Tibial nerve (tissue), 4 donors: ENCODE measurements at regions not wholly inside any gene's neighbourhood (a gene's known extent, or its start where the extent isn't known, plus 50 kb on each side); places are given as distances from the start of the nearest gene placed in this dataset.
"Not testable (repeated sequence)": the region's sequence is repeated elsewhere in the genome, so short reads cannot be mapped to it uniquely, and the experiment has no call there.

Experiments
- DNase-seq, 2 donors: peaks; one replicate each; pipeline ENCODE4 v3.0.0-alpha.2; 2019; ENCODE audit warnings: low spot score in 2 of 2
- H3K27ac ChIP-seq, 4 donors: fragments of 200-600 bp; sonication (generic) in 3 of 4; one replicate each; pipeline ENCODE4 v1.5.1; 2017 to 2019; ENCODE audit warnings: mild to moderate bottlenecking in 1 of 4
- H3K27me3 ChIP-seq, 2 donors: fragments of 200-600 bp; sonication (generic) in 1 of 2; one replicate each; pipeline versions ENCODE4 v1.5.1 to v1.6.0; 2017 to 2019
- H3K36me3 ChIP-seq, 3 donors: fragments of 200-600 bp; sonication (generic); one replicate each; pipeline ENCODE4 v1.5.1; 2018 to 2019
- H3K4me1 ChIP-seq, 4 donors: fragments of 200-600 bp; sonication (generic) in 3 of 4; one replicate each; pipeline ENCODE4 v1.5.1; 2017 to 2019
- H3K4me3 ChIP-seq, 4 donors: fragments of 200-600 bp; sonication (generic) in 3 of 4; one replicate each; pipeline ENCODE4 v1.5.1; 2017 to 2019; ENCODE audit warnings: mild to moderate bottlenecking in 1 of 4, moderate library complexity in 1 of 4
- H3K9me3 ChIP-seq, 4 donors: fragments of 200-600 bp; sonication (generic) in 3 of 4; one replicate each; pipeline ENCODE4 v1.5.1; 2017 to 2019
- CTCF ChIP-seq, 5 experiments: fragments of 200-600 bp in 3 of 5; fragments of 450-650 bp in 2 of 5; sonication (generic) in 3 of 5; IDR thresholded peaks; one replicate each; pipeline ENCODE4 v1.5.1; 2016 to 2019; ENCODE audit warnings: antibody characterized with exemption in 5 of 5, mild to moderate bottlenecking in 3 of 5, moderate library complexity in 2 of 5
- EP300 ChIP-seq, 2 donors: sonication (generic); formaldehyde crosslinking; IDR thresholded peaks; one replicate each; pipeline ENCODE4 v1.6.1; 2017; ENCODE audit warnings: antibody characterized with exemption in 2 of 2, mild to moderate bottlenecking in 1 of 2
- POLR2A ChIP-seq, 2 donors: fragments of 450-650 bp; IDR thresholded peaks; one replicate each; pipeline ENCODE4 v1.6.1; 2017; ENCODE audit warnings: antibody characterized with exemption in 2 of 2, mild to moderate bottlenecking in 2 of 2, moderate library complexity in 2 of 2
- WGBS, 2 donors: methylation state at CpG; one replicate each; pipeline ENCODE4 v1.1.5; 2018; 5-methylcytosine and 5-hydroxymethylcytosine counted together

- DNase-seq, result no peak
- TF ChIP-seq EP300 (IDR thresholded peaks at IDR 0.05) (no peak), CTCF (IDR thresholded peaks at IDR 0.05) (no peak), POLR2A (IDR thresholded peaks at IDR 0.05) (no peak)
- Histone ChIP-seq H3K4me3 (no peak overlapping the region), H3K27me3 (no peaks in the 10 kb centered on the region), H3K9me3 (peaks cover 0 to 14% (median 0%) of the 10 kb centered on the region in 4 donors), H3K36me3 (no peaks in the 10 kb centered on the region), H3K27ac (no peak overlapping the region), H3K4me1 (no peaks in the 10 kb centered on the region)
- 61 to 67% methylated on average over 1 of the region's 1 CpG for WGBS, 2 donors
Measured at GRCh38 chr5:68688547-68688946, 405.3 kb upstream of the SLC30A5 start.

GRCh38 chr5:68689010-68689409 is 404.8 kb upstream of the SLC30A5 start:
- TF ChIP-seq POLR2A (IDR thresholded peaks at IDR 0.05), result no peak
- no peak for TF ChIP-seq EP300 (IDR thresholded peaks at IDR 0.05)
- TF ChIP-seq CTCF (IDR thresholded peaks at IDR 0.05), result no peak
- Histone ChIP-seq H3K27me3 (no peaks in the 10 kb centered on the region), H3K27ac (no peak overlapping the region), H3K9me3 (peaks cover 0 to 14% (median 0%) of the 10 kb centered on the region in 4 donors), H3K4me3 (no peak overlapping the region), H3K4me1 (no peaks in the 10 kb centered on the region), H3K36me3 (no peaks in the 10 kb centered on the region)
- no peak for DNase-seq

GRCh38 chr5:68691874-68692273 is 401.9 kb upstream of the SLC30A5 start:
- not testable (repeated sequence) for DNase-seq, H3K36me3 ChIP-seq, H3K27me3 ChIP-seq, H3K27ac ChIP-seq, H3K4me1 ChIP-seq, H3K4me3 ChIP-seq
- WGBS, 2 donors, result 89 to 90% methylated on average over 8 to 9 of the region's 9 CpGs
- H3K9me3 ChIP-seq, result peaks cover 0 to 14% (median 0%) of the 10 kb centered on the region in 4 donors

- Histone ChIP-seq H3K4me3 (no peak overlapping the region), H3K9me3 (peaks cover 0 to 11% (median 0%) of the 10 kb centered on the region in 4 donors), H3K4me1 (no peaks in the 10 kb centered on the region), H3K27ac (no peak overlapping the region), H3K36me3 (no peaks in the 10 kb centered on the region), H3K27me3 (no peaks in the 10 kb centered on the region)
- WGBS, 2 donors, result 83 to 85% methylated on average over 4 of the region's 4 CpGs
- DNase-seq, result no peak
- TF ChIP-seq EP300 (IDR thresholded peaks at IDR 0.05), result no peak
- TF ChIP-seq CTCF (IDR thresholded peaks at IDR 0.05), result no peak
- TF ChIP-seq POLR2A (IDR thresholded peaks at IDR 0.05), result no peak
Measured at GRCh38 chr5:68698025-68698940, 395.5 kb upstream of the SLC30A5 start.

- TF ChIP-seq CTCF (IDR thresholded peaks at IDR 0.05) (no peak), POLR2A (IDR thresholded peaks at IDR 0.05) (no peak), EP300 (IDR thresholded peaks at IDR 0.05) (no peak)
- Histone ChIP-seq H3K4me1 (no peaks in the 10 kb centered on the region), H3K27me3 (no peaks in the 10 kb centered on the region), H3K27ac (no peak overlapping the region), H3K4me3 (no peak overlapping the region), H3K36me3 (no peaks in the 10 kb centered on the region), H3K9me3 (peaks cover 0 to 11% (median 0%) of the 10 kb centered on the region in 4 donors)
- WGBS, 2 donors, result 86 to 94% methylated on average over 2 of the region's 2 CpGs
- no peak for DNase-seq
Measured at GRCh38 chr5:68699966-68700365, 393.8 kb upstream of the SLC30A5 start.
